Uterus (tissue), 3 donors: ENCODE measurements at regions not wholly inside any gene's neighbourhood (a gene's known extent, or its start where the extent isn't known, plus 50 kb on each side); places are given as distances from the start of the nearest gene placed in this dataset.

ENCODE experiments used
- DNase-seq, 2 donors: peaks; one replicate each; pipeline ENCODE4 v3.0.0-alpha.2; 2019 to 2020
- H3K27ac ChIP-seq, 2 donors: fragments of 200-600 bp; sonication (generic); 1 replicate in 1 of 2; 2 replicates in 1 of 2; pipeline ENCODE4 v1.5.1; 2016 to 2018
- H3K27me3 ChIP-seq, 2 donors: fragments of 200-600 bp; sonication (generic); one replicate each; pipeline ENCODE4 v1.5.1; 2018 to 2019; ENCODE audit warnings: control low read depth in 1 of 2
- H3K36me3 ChIP-seq, 2 donors: fragments of 200-600 bp; sonication (generic); one replicate each; pipeline ENCODE4 v1.5.1; 2019; ENCODE audit warnings: control low read depth in 1 of 2
- H3K4me1 ChIP-seq, 2 donors: fragments of 200-600 bp; sonication (generic); one replicate each; pipeline ENCODE4 v1.5.1; 2018 to 2019; ENCODE audit warnings: control low read depth in 1 of 2
- H3K4me3 ChIP-seq, 2 donors: fragments of 200-600 bp; sonication (generic); 1 replicate in 1 of 2; 2 replicates in 1 of 2; pipeline ENCODE4 v1.5.1; 2018 to 2019; ENCODE audit warnings: mild to moderate bottlenecking in 1 of 2
- H3K9me3 ChIP-seq, 2 donors: fragments of 200-600 bp; sonication (generic); one replicate each; pipeline ENCODE4 v1.5.1; 2019; ENCODE audit warnings: control low read depth in 1 of 2
- POLR2A ChIP-seq, 2 donors: fragments of 450-650 bp; IDR thresholded peaks; one replicate each; pipeline ENCODE4 v1.6.1; 2016; ENCODE audit warnings: antibody characterized with exemption in 2 of 2, mild to moderate bottlenecking in 1 of 2, moderate library complexity in 1 of 2
- intact Hi-C: fragments of 100-400 bp; cut with DNase I; formaldehyde crosslinking; loops from one replicate; pipeline ENCODE4 v1.15.1; 2023; ENCODE audit warnings: low total_unique reads
- TF ChIP-seq, protein P1 (sequence below), 4 experiments: fragments of 200-600 bp in 2 of 4; fragments of 450-650 bp in 2 of 4; sonication (generic) in 2 of 4; IDR thresholded peaks; one replicate each; pipeline ENCODE4 v1.5.1; 2016 to 2019; ENCODE audit warnings: antibody characterized with exemption in 4 of 4, mild to moderate bottlenecking in 2 of 4, moderate library complexity in 1 of 4
- donor health status: DM: yes; HTN: yes; CAD: no.

DNA sequence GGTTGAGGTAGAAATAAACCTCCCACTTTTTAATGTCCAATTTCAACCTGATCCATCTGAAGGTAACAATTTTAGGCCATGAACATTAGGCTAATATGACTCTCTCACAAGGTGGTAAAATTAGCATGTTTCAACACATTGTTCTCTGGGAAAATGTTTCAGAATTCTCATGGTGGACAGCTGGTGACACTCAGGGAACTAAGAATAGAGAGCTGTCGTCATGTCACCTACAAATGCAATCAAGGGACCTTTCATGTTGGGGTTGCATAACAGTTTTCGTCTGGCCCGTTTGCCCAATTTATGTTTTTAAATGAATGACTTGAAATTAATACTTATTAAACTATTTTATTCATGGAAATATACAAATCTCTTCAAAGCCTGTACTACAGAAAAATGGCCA lies 180.7 kb upstream of the PRICKLE1 start:
- Histone ChIP-seq H3K4me3 (no peak overlapping the region), H3K9me3 (no peaks in the 10 kb centered on the region), H3K4me1 (no peaks in the 10 kb centered on the region), H3K27ac (no peak overlapping the region), H3K36me3 (no peaks in the 10 kb centered on the region), H3K27me3 (no peaks in the 10 kb centered on the region)
- intact Hi-C loops = no loop called here
- no peak for TF ChIP-seq POLR2A (IDR thresholded peaks at IDR 0.05)
- TF ChIP-seq, protein P1, sequence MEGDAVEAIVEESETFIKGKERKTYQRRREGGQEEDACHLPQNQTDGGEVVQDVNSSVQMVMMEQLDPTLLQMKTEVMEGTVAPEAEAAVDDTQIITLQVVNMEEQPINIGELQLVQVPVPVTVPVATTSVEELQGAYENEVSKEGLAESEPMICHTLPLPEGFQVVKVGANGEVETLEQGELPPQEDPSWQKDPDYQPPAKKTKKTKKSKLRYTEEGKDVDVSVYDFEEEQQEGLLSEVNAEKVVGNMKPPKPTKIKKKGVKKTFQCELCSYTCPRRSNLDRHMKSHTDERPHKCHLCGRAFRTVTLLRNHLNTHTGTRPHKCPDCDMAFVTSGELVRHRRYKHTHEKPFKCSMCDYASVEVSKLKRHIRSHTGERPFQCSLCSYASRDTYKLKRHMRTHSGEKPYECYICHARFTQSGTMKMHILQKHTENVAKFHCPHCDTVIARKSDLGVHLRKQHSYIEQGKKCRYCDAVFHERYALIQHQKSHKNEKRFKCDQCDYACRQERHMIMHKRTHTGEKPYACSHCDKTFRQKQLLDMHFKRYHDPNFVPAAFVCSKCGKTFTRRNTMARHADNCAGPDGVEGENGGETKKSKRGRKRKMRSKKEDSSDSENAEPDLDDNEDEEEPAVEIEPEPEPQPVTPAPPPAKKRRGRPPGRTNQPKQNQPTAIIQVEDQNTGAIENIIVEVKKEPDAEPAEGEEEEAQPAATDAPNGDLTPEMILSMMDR (IDR thresholded peaks at IDR 0.05) = no peak
- DNase-seq = no peak

DNA sequence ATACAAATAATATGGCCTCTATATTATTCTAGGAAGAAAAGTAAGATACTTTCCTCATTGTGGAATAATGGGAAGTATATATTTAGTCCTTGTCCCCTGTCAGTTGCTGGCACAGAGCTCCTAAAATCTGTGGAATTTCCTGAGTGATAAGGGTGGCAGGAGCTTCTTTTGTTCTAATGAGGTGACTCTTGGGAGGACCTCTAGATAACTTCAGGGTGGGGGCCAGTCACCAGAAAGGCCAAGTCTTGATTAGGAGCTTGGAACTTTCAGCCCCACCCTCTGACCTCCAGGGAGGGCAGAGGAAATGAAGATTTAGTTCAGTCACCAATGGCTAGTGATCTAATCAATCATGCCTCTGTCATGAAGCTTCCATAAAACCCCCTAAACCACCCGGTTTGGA lies 179.9 kb upstream of the PRICKLE1 start:
- TF ChIP-seq, protein P1 (IDR thresholded peaks at IDR 0.05) = no peak
- no peak for TF ChIP-seq POLR2A (IDR thresholded peaks at IDR 0.05)
- no peak for DNase-seq
- no peaks in the 10 kb centered on the region for H3K36me3 ChIP-seq
- intact Hi-C loops = no loop called here
- H3K4me1 ChIP-seq = no peaks in the 10 kb centered on the region
- H3K4me3 ChIP-seq = no peak overlapping the region
- H3K9me3 ChIP-seq = no peaks in the 10 kb centered on the region
- H3K27me3 ChIP-seq = no peaks in the 10 kb centered on the region
- no peak overlapping the region for H3K27ac ChIP-seq

DNA sequence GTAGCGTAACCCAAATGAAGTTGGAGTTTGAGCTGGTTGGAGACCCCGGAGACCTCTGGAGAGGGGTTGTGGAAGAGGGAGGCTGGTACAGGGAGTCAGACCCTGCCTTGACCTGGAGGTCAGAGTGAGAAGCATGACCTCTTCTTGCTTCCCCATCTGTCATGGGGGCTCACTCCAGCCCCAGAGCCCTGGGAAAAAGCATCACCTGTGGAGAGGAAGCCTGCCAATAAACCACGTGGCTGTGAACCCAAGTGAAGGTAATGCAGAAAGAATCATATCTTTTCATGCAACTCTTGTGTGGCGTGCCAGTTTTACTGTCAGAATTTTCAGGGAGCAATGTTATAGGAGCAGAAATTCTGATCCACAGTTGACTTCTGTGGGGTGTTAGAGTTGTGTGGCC lies 178.5 kb upstream of the PRICKLE1 start:
- Histone ChIP-seq H3K36me3 (no peaks in the 10 kb centered on the region), H3K4me1 (no peaks in the 10 kb centered on the region), H3K9me3 (no peaks in the 10 kb centered on the region), H3K4me3 (no peak overlapping the region), H3K27me3 (no peaks in the 10 kb centered on the region), H3K27ac (no peak overlapping the region)
- intact Hi-C loops = no loop called here
- no peak for TF ChIP-seq POLR2A (IDR thresholded peaks at IDR 0.05)
- TF ChIP-seq, protein P1 (IDR thresholded peaks at IDR 0.05) = no peak
- no peak for DNase-seq

DNA sequence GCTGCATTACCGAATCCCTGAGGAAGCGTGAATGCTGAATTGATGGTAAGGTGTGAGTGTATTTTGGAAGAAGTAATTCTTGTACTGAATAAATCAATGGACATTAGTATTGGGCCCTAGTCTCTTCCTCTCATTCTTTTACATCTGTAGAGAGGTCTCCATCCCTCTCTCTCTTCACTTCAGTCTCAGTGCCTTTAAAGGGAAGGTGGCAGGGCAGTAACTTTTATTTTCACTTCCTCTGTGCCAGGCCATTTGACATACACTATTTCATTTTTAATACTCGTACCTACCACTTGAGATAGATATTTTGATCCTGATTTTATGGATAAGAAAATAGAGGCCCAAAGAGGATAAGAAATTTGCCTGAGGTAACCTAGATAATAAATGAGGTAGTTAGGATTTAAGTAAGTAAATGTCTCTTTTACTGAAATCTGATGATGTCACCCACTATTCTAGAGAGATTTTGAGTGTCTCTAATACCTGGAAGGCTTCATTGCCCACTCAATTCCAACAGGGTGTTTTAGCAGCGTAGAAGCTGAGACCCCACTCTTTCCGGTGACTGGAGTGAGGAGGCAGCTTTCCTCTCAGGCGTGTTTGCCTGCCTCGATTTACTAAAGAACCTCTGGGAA lies 177.9 kb upstream of the PRICKLE1 start:
- no peak for DNase-seq
- Histone ChIP-seq H3K9me3 (no peaks in the 10 kb centered on the region), H3K27me3 (no peaks in the 10 kb centered on the region), H3K36me3 (no peaks in the 10 kb centered on the region), H3K4me3 (no peak overlapping the region), H3K4me1 (peaks cover 0 to 2% of the 10 kb centered on the region in 2 donors), H3K27ac (no peak overlapping the region)
- intact Hi-C loops = no loop called here
- TF ChIP-seq POLR2A (IDR thresholded peaks at IDR 0.05) = no peak
- TF ChIP-seq, protein P1 (IDR thresholded peaks at IDR 0.05) = no peak

DNA sequence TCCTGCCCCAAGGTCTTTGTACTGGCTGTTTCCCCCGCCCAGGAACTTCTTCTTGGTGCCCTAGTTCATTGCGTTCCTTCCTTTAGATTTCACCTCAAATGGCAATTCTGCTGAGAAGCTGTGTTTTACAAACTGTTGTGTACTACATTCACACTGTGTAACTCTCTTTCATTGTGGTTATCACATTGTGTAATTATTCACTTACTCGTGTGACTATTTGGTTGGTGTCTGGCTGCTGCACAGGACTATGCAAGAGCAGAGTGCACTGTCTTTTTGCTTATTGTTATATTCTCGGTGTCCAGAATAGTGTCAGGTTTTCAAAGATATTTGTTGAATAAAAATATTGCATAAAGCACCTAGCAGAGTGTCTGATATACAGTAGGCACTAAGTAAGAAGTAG lies 177.2 kb upstream of the PRICKLE1 start:
- Histone ChIP-seq H3K4me3 (no peak overlapping the region), H3K36me3 (no peaks in the 10 kb centered on the region), H3K9me3 (no peaks in the 10 kb centered on the region), H3K4me1 (peaks cover 0 to 9% of the 10 kb centered on the region in 2 donors), H3K27me3 (no peaks in the 10 kb centered on the region), H3K27ac (no peak overlapping the region)
- DNase-seq = no peak
- intact Hi-C loops = no loop called here
- TF ChIP-seq POLR2A (IDR thresholded peaks at IDR 0.05) = no peak
- TF ChIP-seq, protein P1 (IDR thresholded peaks at IDR 0.05) = no peak
